Keratinocyte (primary cell): ENCODE measurements at regions not wholly inside any gene's neighbourhood (a gene's known extent, or its start where the extent isn't known, plus 50 kb on each side); places are given as distances from the start of the nearest gene placed in this dataset.

ENCODE experiments used
- DNase-seq: peaks from one replicate; pipeline ENCODE4 v3.0.0-alpha.2; 2011; ENCODE audit warnings: low read depth, missing footprints, low spot score
- FAIRE-seq: peaks from 2 replicates; lab custom pipeline; 2011; peaks lifted over from hg19 to GRCh38; lab: Jason Lieb, UNC
- H2AFZ ChIP-seq: 2 replicates; pipeline ENCODE4 v1.6.0; 2012; ENCODE audit warnings: low read length, control low read depth, inconsistent platforms; ENCODE audit not compliant: control insufficient read depth
- H3K27ac ChIP-seq: 2 replicates; pipeline ENCODE4 v1.5.1; 2011; ENCODE audit warnings: low read length; ENCODE audit not compliant: control insufficient read depth, insufficient read depth
- H3K27me3 ChIP-seq: 3 replicates; pipeline ENCODE4 v1.6.0; 2011; ENCODE audit warnings: low read length; ENCODE audit not compliant: control insufficient read depth, insufficient read depth; ENCODE audit errors: extremely low read depth
- H3K36me3 ChIP-seq, 2 experiments: 2 replicates in 1 of 2; 3 replicates in 1 of 2; pipeline ENCODE4 v1.5.1; 2011; ENCODE audit warnings: low read length in 2 of 2, mild to moderate bottlenecking in 1 of 2; ENCODE audit not compliant: control insufficient read depth in 2 of 2, insufficient read depth in 2 of 2; ENCODE audit errors: extremely low read depth in 1 of 2
- H3K4me1 ChIP-seq: 3 replicates; pipeline ENCODE4 v1.5.1; 2011; ENCODE audit warnings: low read length; ENCODE audit not compliant: control insufficient read depth, insufficient read depth; ENCODE audit errors: extremely low read depth
- H3K4me2 ChIP-seq: 3 replicates; pipeline ENCODE4 v1.6.0; 2011; ENCODE audit warnings: low read depth, low read length; ENCODE audit not compliant: control insufficient read depth, insufficient read depth; ENCODE audit errors: extremely low read depth
- H3K4me3 ChIP-seq, 3 experiments: fragments of 200-600 bp in 1 of 3; sonication (generic) in 1 of 3; 2 replicates in 2 of 3; 3 replicates in 1 of 3; pipeline ENCODE4 v1.5.1; 2011 to 2016; ENCODE audit warnings: low read length in 3 of 3, mild to moderate bottlenecking in 3 of 3, control low read depth in 2 of 3, inconsistent platforms in 1 of 3, low read depth in 1 of 3, mixed read lengths in 1 of 3, mixed run types in 1 of 3, moderate library complexity in 1 of 3; ENCODE audit not compliant: control insufficient read depth in 2 of 3, insufficient read depth in 2 of 3; ENCODE audit errors: extremely low read depth in 1 of 3
- H3K79me2 ChIP-seq: 2 replicates; pipeline ENCODE4 v1.6.0; 2012; ENCODE audit warnings: low read length; ENCODE audit not compliant: control insufficient read depth, insufficient read depth
- H3K9ac ChIP-seq: 3 replicates; pipeline ENCODE4 v1.6.0; 2011; ENCODE audit warnings: low read length; ENCODE audit not compliant: control insufficient read depth, insufficient read depth; ENCODE audit errors: extremely low read depth
- H3K9me1 ChIP-seq: 3 replicates; pipeline ENCODE4 v1.6.0; 2011; ENCODE audit warnings: low read length; ENCODE audit not compliant: control insufficient read depth, insufficient read depth; ENCODE audit errors: extremely low read depth
- H3K9me3 ChIP-seq: 2 replicates; pipeline ENCODE4 v1.5.1; 2012; ENCODE audit warnings: low read depth, low read length; ENCODE audit not compliant: control insufficient read depth
- H4K20me1 ChIP-seq: 3 replicates; pipeline ENCODE4 v1.6.0; 2011; ENCODE audit warnings: low read length; ENCODE audit not compliant: control insufficient read depth, insufficient read depth; ENCODE audit errors: extremely low read depth
- EZH2 ChIP-seq: IDR thresholded peaks from one replicate; pipeline ENCODE4 v1.6.1; 2012; ENCODE audit warnings: inconsistent platforms, mild to moderate bottlenecking, low read length, moderate library complexity
- dilution Hi-C: fragments of 300-500 bp; cut with MboI; formaldehyde crosslinking; loops from one replicate; pipeline ENCODE4 v1.7.0; 2020; ENCODE audit warnings: low sequenced_read_pairs; ENCODE audit not compliant: extremely low pct_ligation_motif_present
- TF ChIP-seq, protein P1 (sequence below), 3 experiments: IDR thresholded peaks in 1 of 3; conservative IDR thresholded peaks in 1 of 3; optimal IDR thresholded peaks in 1 of 3; 2 replicates in 2 of 3; 3 replicates in 1 of 3; pipeline versions ENCODE3 to v1.5.1; 2011; ENCODE audit warnings: low read length in 3 of 3, mild to moderate bottlenecking in 3 of 3, moderate library complexity in 2 of 3, control low read depth in 1 of 3, inconsistent platforms in 1 of 3; ENCODE audit not compliant: insufficient read depth in 2 of 3; ENCODE audit errors: extremely low read depth in 1 of 3

- Histone ChIP-seq H3K27ac (no peak overlapping the region), H3K27me3 (no peaks in the 10 kb centered on the region), H3K36me3 (no peaks in the 10 kb centered on the region), H3K9me1 (no peaks in the 10 kb centered on the region), H3K4me3 (no peak overlapping the region), H3K9ac (no peak overlapping the region), H3K4me1 (no peaks in the 10 kb centered on the region), H4K20me1 (no peaks in the 10 kb centered on the region), H2AFZ (no peak overlapping the region), H3K4me2 (peak overlapping the region; percentile 29), H3K79me2 (no peaks in the 10 kb centered on the region), H3K9me3 (no peaks in the 10 kb centered on the region)
- FAIRE-seq (no peak), DNase-seq (no peak)
- dilution Hi-C loops: no loop called here
- TF ChIP-seq, protein P1, sequence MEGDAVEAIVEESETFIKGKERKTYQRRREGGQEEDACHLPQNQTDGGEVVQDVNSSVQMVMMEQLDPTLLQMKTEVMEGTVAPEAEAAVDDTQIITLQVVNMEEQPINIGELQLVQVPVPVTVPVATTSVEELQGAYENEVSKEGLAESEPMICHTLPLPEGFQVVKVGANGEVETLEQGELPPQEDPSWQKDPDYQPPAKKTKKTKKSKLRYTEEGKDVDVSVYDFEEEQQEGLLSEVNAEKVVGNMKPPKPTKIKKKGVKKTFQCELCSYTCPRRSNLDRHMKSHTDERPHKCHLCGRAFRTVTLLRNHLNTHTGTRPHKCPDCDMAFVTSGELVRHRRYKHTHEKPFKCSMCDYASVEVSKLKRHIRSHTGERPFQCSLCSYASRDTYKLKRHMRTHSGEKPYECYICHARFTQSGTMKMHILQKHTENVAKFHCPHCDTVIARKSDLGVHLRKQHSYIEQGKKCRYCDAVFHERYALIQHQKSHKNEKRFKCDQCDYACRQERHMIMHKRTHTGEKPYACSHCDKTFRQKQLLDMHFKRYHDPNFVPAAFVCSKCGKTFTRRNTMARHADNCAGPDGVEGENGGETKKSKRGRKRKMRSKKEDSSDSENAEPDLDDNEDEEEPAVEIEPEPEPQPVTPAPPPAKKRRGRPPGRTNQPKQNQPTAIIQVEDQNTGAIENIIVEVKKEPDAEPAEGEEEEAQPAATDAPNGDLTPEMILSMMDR (optimal IDR thresholded peaks at IDR 0.05 in 1 of 3, IDR thresholded peaks at IDR 0.05 in 1 of 3, conservative IDR thresholded peaks at IDR 0.05 in 1 of 3; ENCODE audit: extremely low read depth in 1 of 3, insufficient read depth in 2 of 3, low read length in 3 of 3): no peak
- no peak for TF ChIP-seq EZH2
Measured at GRCh38 chr14:97458255-97458654, 661.1 kb downstream of the VRK1 start.

- dilution Hi-C loops: no loop called here
- no peak overlapping the region for H3K9ac ChIP-seq
- DNase-seq (no peak), FAIRE-seq (no peak)
- no peaks in the 10 kb centered on the region for H3K27me3 ChIP-seq
- H3K79me2 ChIP-seq: no peaks in the 10 kb centered on the region
- H3K9me3 ChIP-seq: no peaks in the 10 kb centered on the region
- H3K4me3 ChIP-seq: peak overlapping the region in 1 of 3 experiments; percentile 30
- H3K9me1 ChIP-seq: no peaks in the 10 kb centered on the region
- TF ChIP-seq, protein P1 (optimal IDR thresholded peaks at IDR 0.05 in 1 of 3, IDR thresholded peaks at IDR 0.05 in 1 of 3, conservative IDR thresholded peaks at IDR 0.05 in 1 of 3; ENCODE audit: extremely low read depth in 1 of 3, insufficient read depth in 2 of 3, low read length in 3 of 3): no peak
- peak overlapping the region; percentile 29 for H3K4me2 ChIP-seq
- H4K20me1 ChIP-seq: no peaks in the 10 kb centered on the region
- no peaks in the 10 kb centered on the region for H3K4me1 ChIP-seq
- H3K27ac ChIP-seq: no peak overlapping the region
- no peaks in the 10 kb centered on the region for H3K36me3 ChIP-seq
- peak overlapping the region; percentile 50 for H2AFZ ChIP-seq
Measured at GRCh38 chr14:97458661-97459579, 661.7 kb downstream of the VRK1 start.
